H9 (cell line): ENCODE measurements at regions not wholly inside any gene's neighbourhood (a gene's known extent, or its start where the extent isn't known, plus 50 kb on each side); places are given as distances from the start of the nearest gene placed in this dataset.

Experiments used
- DNase-seq: peaks from one replicate; pipeline ENCODE4 v3.0.0-alpha.2; 2017
- H2AFZ ChIP-seq: one replicate; pipeline ENCODE4 v1.6.1; 2013; ENCODE audit warnings: mild to moderate bottlenecking, low read length, control low read depth, moderate library complexity
- H2AK5ac ChIP-seq: 2 replicates; pipeline ENCODE4 v1.6.1; 2013; ENCODE audit warnings: low read length, control low read depth, mixed read lengths; ENCODE audit not compliant: insufficient read length
- H2BK120ac ChIP-seq: one replicate; pipeline ENCODE4 v1.6.1; 2013; ENCODE audit warnings: low read depth, mild to moderate bottlenecking, low read length, control low read depth, inconsistent platforms; ENCODE audit not compliant: poor library complexity, severe bottlenecking
- H2BK12ac ChIP-seq: 2 replicates; pipeline ENCODE4 v1.6.1; 2013; ENCODE audit warnings: low read length, control low read depth, mixed read lengths, low read depth; ENCODE audit not compliant: insufficient read length
- H2BK15ac ChIP-seq: 2 replicates; pipeline ENCODE4 v1.6.1; 2013; ENCODE audit warnings: low read depth, low read length, control low read depth
- H2BK20ac ChIP-seq: one replicate; pipeline ENCODE4 v1.6.1; 2013; ENCODE audit warnings: low read depth, mild to moderate bottlenecking, low read length, control low read depth, inconsistent platforms; ENCODE audit not compliant: poor library complexity, severe bottlenecking
- H2BK5ac ChIP-seq: 2 replicates; pipeline ENCODE4 v1.6.1; 2013; ENCODE audit warnings: low read length, control low read depth, mixed read lengths; ENCODE audit not compliant: insufficient read length
- H3K14ac ChIP-seq: 2 replicates; pipeline ENCODE4 v1.6.1; 2013; ENCODE audit warnings: low read length, control low read depth; ENCODE audit not compliant: insufficient read depth
- H3K18ac ChIP-seq: 2 replicates; pipeline ENCODE4 v1.6.1; 2013; ENCODE audit warnings: low read depth, mild to moderate bottlenecking, mixed read lengths, low read length, control low read depth; ENCODE audit not compliant: insufficient read length
- H3K23ac ChIP-seq: 2 replicates; pipeline ENCODE4 v1.6.1; 2013; ENCODE audit warnings: low read length, control low read depth, mixed read lengths, low read depth; ENCODE audit not compliant: insufficient read length
- H3K23me2 ChIP-seq: 2 replicates; pipeline ENCODE4 v1.6.1; 2013; ENCODE audit warnings: low read depth, mild to moderate bottlenecking, mixed read lengths, low read length, control low read depth; ENCODE audit not compliant: insufficient read length, poor library complexity, severe bottlenecking
- H3K27ac ChIP-seq: 2 replicates; pipeline ENCODE4 v1.5.1; 2013; ENCODE audit warnings: low read length, control low read depth, mixed read lengths, low read depth; ENCODE audit not compliant: insufficient read length
- H3K27me3 ChIP-seq: 2 replicates; pipeline ENCODE4 v1.6.1; 2013; ENCODE audit warnings: low read length, control low read depth, inconsistent platforms; ENCODE audit not compliant: insufficient read depth
- H3K4ac ChIP-seq: 2 replicates; pipeline ENCODE4 v1.6.1; 2013; ENCODE audit warnings: low read depth, mild to moderate bottlenecking, control low read depth, inconsistent platforms, low read length, moderate library complexity
- H3K4me1 ChIP-seq: 2 replicates; pipeline ENCODE4 v1.6.1; 2013; ENCODE audit warnings: low read length, control low read depth, inconsistent platforms; ENCODE audit not compliant: insufficient read depth
- H3K4me2 ChIP-seq: 2 replicates; pipeline ENCODE4 v1.6.1; 2013; ENCODE audit warnings: low read length, control low read depth, mixed read lengths; ENCODE audit not compliant: insufficient read length, insufficient read depth
- H3K56ac ChIP-seq: 2 replicates; pipeline ENCODE4 v1.6.1; 2013; ENCODE audit warnings: low read depth, mild to moderate bottlenecking, mixed read lengths, low read length, control low read depth; ENCODE audit not compliant: insufficient read length
- H3K79me1 ChIP-seq: 2 replicates; pipeline ENCODE4 v1.6.1; 2013; ENCODE audit warnings: low read depth, mild to moderate bottlenecking, moderate library complexity, low read length, control low read depth, inconsistent platforms; ENCODE audit not compliant: insufficient read depth, poor library complexity, severe bottlenecking
- H3K79me2 ChIP-seq: 2 replicates; pipeline ENCODE4 v1.6.1; 2013; ENCODE audit warnings: low read length, control low read depth, inconsistent platforms; ENCODE audit not compliant: insufficient read depth
- H3K9ac ChIP-seq: 2 replicates; pipeline ENCODE4 v1.6.1; 2013; ENCODE audit warnings: low read length, control low read depth, mixed read lengths; ENCODE audit not compliant: insufficient read length; ENCODE audit errors: extremely low read depth
- H3K9me3 ChIP-seq: one replicate; pipeline ENCODE4 v1.6.1; 2013; ENCODE audit warnings: low read depth, low read length, inconsistent platforms; ENCODE audit not compliant: control insufficient read depth
- H3T11ph ChIP-seq: one replicate; pipeline ENCODE4 v1.6.1; 2013; ENCODE audit warnings: mild to moderate bottlenecking, low read length, control low read depth, inconsistent platforms
- H4K20me1 ChIP-seq: one replicate; pipeline ENCODE4 v1.6.1; 2013; ENCODE audit not compliant: control insufficient read depth, insufficient read length, insufficient read depth
- H4K5ac ChIP-seq: 2 replicates; pipeline ENCODE4 v1.6.1; 2013; ENCODE audit warnings: low read depth, mild to moderate bottlenecking, mixed read lengths, low read length, control low read depth; ENCODE audit not compliant: insufficient read length
- H4K8ac ChIP-seq: replicated peaks from 2 replicates; pipeline ENCODE4 v1.6.1; 2013; ENCODE audit warnings: low read length, control low read depth, mixed read lengths, low read depth; ENCODE audit not compliant: insufficient read length
- H4K91ac ChIP-seq: 2 replicates; pipeline ENCODE4 v1.6.1; 2013; ENCODE audit warnings: low read depth, mild to moderate bottlenecking, moderate library complexity, mixed read lengths, low read length, control low read depth; ENCODE audit not compliant: insufficient read length
- H3K27ac Mint-ChIP-seq, 3 experiments: 2 replicates in 2 of 3; 3 replicates in 1 of 3; pipeline ENCODE4 v1.8.0; 2020 to 2021; ENCODE audit warnings: mixed read lengths in 3 of 3, mild to moderate bottlenecking in 1 of 3, moderate library complexity in 1 of 3
- H3K27me3 Mint-ChIP-seq: 2 replicates; pipeline ENCODE4 v1.8.0; 2021; ENCODE audit warnings: low read depth, mild to moderate bottlenecking, moderate library complexity, mixed read lengths
- H3K36me3 Mint-ChIP-seq, 3 experiments: 2 replicates in 2 of 3; 3 replicates in 1 of 3; pipeline ENCODE4 v1.8.0; 2020 to 2021; ENCODE audit warnings: low read depth in 3 of 3, mixed read lengths in 3 of 3; ENCODE audit not compliant: insufficient read depth in 1 of 3
- H3K4me1 Mint-ChIP-seq, 2 experiments: 2 replicates each; pipeline ENCODE4 v1.8.0; 2020; ENCODE audit warnings: mixed read lengths in 2 of 2
- H3K4me3 Mint-ChIP-seq, 2 experiments: 2 replicates in 1 of 2; 3 replicates in 1 of 2; pipeline ENCODE4 v1.8.0; 2020 to 2021; ENCODE audit warnings: mild to moderate bottlenecking in 2 of 2, mixed read lengths in 2 of 2, moderate library complexity in 1 of 2
- H3K9me3 Mint-ChIP-seq, 2 experiments: 2 replicates in 1 of 2; 3 replicates in 1 of 2; pipeline ENCODE4 v1.8.0; 2020; ENCODE audit warnings: mild to moderate bottlenecking in 2 of 2, mixed read lengths in 2 of 2, moderate library complexity in 1 of 2
- WGBS: extraction: QIAGEN DNeasy Blood & Tissue Kit; methylation state at CpG from one replicate; pipeline ENCODE4 v1.1.7; 2013; ENCODE audit warnings: missing lambda C conversion rate, low lambda C conversion rate, mixed read lengths; ENCODE audit not compliant: insufficient read length; ENCODE audit errors: extremely low coverage; 5-methylcytosine and 5-hydroxymethylcytosine counted together
- TF ChIP-seq, protein P1 (sequence below): fragments of 200-600 bp; sonication (generic); conservative IDR thresholded peaks from 3 replicates; pipeline ENCODE4 v1.8.0; 2021; ENCODE audit warnings: antibody characterized with exemption, mild to moderate bottlenecking

DNA sequence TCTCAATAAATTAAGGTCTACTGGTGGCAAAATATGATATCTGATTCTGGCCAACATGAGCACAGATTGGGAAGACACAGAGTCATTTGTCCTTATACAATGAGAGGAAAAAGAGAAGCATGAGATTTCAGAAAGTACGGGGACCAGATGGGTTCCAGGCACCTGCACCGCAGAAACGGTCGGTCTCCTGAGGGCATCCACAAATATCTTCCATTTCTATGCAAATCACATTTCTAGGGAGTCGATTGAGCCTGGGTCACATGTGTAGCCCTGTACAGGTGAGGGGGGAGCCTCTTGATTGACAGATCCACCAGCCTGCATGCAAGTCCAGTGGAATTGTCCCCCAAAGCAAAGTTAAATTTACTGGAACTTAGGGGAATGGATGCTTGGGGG, 415.6 kb downstream of the NPHP4 start:
- no peak overlapping the region for H3K4ac ChIP-seq
- H3T11ph ChIP-seq = no peak overlapping the region
- no peak overlapping the region for H3K23ac ChIP-seq
- no peaks in the 10 kb centered on the region for H3K79me2 ChIP-seq
- no peak overlapping the region for H3K56ac ChIP-seq
- Mint-ChIP-seq H3K36me3 (no peaks in the 10 kb centered on the region; a peak in 1 of 7 replicates), H3K9me3 (peaks cover 0 to 2% of the 10 kb centered on the region in 2 experiments; a peak in 2 of 5 replicates), H3K27me3 (peaks cover 18% of the 10 kb centered on the region), H3K4me3 (no peak overlapping the region), H3K4me1 (peaks cover 0 to 3% of the 10 kb centered on the region in 2 experiments; a peak in 1 of 4 replicates), H3K27ac (no peak overlapping the region)
- H2BK12ac ChIP-seq = no peak overlapping the region
- H2BK120ac ChIP-seq = no peak overlapping the region
- no peaks in the 10 kb centered on the region for H3K4me1 ChIP-seq
- no peak overlapping the region for H4K8ac ChIP-seq
- H4K20me1 ChIP-seq = no peaks in the 10 kb centered on the region
- no peaks in the 10 kb centered on the region for H3K9me3 ChIP-seq
- no peak overlapping the region for H3K18ac ChIP-seq
- no peak overlapping the region for H2BK5ac ChIP-seq
- no peaks in the 10 kb centered on the region for H3K23me2 ChIP-seq
- H3K27ac ChIP-seq = no peak overlapping the region
- no peak overlapping the region for H2AFZ ChIP-seq
- no peak overlapping the region for H2BK20ac ChIP-seq
- H2BK15ac ChIP-seq = no peak overlapping the region
- H3K9ac ChIP-seq = no peak overlapping the region
- no peak for DNase-seq
- no peak overlapping the region for H2AK5ac ChIP-seq
- no peak overlapping the region for H4K91ac ChIP-seq
- H4K5ac ChIP-seq = no peak overlapping the region
- no peaks in the 10 kb centered on the region for H3K27me3 ChIP-seq
- no peak overlapping the region for H3K4me2 ChIP-seq
- H3K14ac ChIP-seq = no peak overlapping the region
- TF ChIP-seq, protein P1, sequence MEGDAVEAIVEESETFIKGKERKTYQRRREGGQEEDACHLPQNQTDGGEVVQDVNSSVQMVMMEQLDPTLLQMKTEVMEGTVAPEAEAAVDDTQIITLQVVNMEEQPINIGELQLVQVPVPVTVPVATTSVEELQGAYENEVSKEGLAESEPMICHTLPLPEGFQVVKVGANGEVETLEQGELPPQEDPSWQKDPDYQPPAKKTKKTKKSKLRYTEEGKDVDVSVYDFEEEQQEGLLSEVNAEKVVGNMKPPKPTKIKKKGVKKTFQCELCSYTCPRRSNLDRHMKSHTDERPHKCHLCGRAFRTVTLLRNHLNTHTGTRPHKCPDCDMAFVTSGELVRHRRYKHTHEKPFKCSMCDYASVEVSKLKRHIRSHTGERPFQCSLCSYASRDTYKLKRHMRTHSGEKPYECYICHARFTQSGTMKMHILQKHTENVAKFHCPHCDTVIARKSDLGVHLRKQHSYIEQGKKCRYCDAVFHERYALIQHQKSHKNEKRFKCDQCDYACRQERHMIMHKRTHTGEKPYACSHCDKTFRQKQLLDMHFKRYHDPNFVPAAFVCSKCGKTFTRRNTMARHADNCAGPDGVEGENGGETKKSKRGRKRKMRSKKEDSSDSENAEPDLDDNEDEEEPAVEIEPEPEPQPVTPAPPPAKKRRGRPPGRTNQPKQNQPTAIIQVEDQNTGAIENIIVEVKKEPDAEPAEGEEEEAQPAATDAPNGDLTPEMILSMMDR = no peak
- no peaks in the 10 kb centered on the region for H3K79me1 ChIP-seq
- WGBS = no CpG with 5 or more reads among the region's 5 CpGs
